MCF 10A (cell line): ENCODE measurements at regions not wholly inside any gene's neighbourhood (a gene's known extent, or its start where the extent isn't known, plus 50 kb on each side); places are given as distances from the start of the nearest gene placed in this dataset.

Experiments used
- BruUV-seq: library from RNA; stranded (reverse); fragments of 400-500 nt; replicated peaks from 2 replicates; lab custom pipeline; 2021; lab: Mats Ljungman, UMichigan
- CTCF ChIA-PET: fragments of 300-600 bp; sonication (Branson Sonifier 250); formaldehyde crosslinking; extraction: SDS; loops from one replicate; lab custom pipeline; 2021; ENCODE audit warnings: antibody characterized with exemption, inconsistent platforms; lab: Yijun Ruan, JAX
- POLR2A ChIA-PET: fragments of 300-600, 350-650 bp; sonication (Branson Sonifier 250); formaldehyde crosslinking; extraction: SDS; loops from one replicate; lab custom pipeline; 2020; ENCODE audit warnings: antibody characterized with exemption, inconsistent platforms; lab: Yijun Ruan, JAX
- DNase-seq: peaks from one replicate; pipeline ENCODE4 v3.0.0-alpha.2; 2018; ENCODE audit not compliant: unreplicated experiment
- H3K27ac Mint-ChIP-seq: one replicate; pipeline ENCODE4 v1.8.0; 2022; ENCODE audit warnings: mild to moderate bottlenecking, low read depth, mixed read lengths; ENCODE audit not compliant: unreplicated experiment
- H3K27me3 Mint-ChIP-seq: one replicate; pipeline ENCODE4 v1.8.0; 2022; ENCODE audit warnings: mixed read lengths; ENCODE audit not compliant: insufficient read depth, unreplicated experiment
- H3K36me3 Mint-ChIP-seq: one replicate; pipeline ENCODE4 v1.8.0; 2022; ENCODE audit warnings: mild to moderate bottlenecking, moderate library complexity, mixed read lengths; ENCODE audit not compliant: insufficient read depth, unreplicated experiment
- H3K4me1 Mint-ChIP-seq: one replicate; pipeline ENCODE4 v1.8.0; 2022; ENCODE audit warnings: mixed read lengths; ENCODE audit not compliant: insufficient read depth, unreplicated experiment
- H3K4me3 Mint-ChIP-seq: one replicate; pipeline ENCODE4 v1.8.0; 2022; ENCODE audit warnings: mild to moderate bottlenecking, moderate library complexity, mixed read lengths; ENCODE audit not compliant: unreplicated experiment
- H3K9me3 Mint-ChIP-seq: one replicate; pipeline ENCODE4 v1.8.0; 2022; ENCODE audit warnings: mixed read lengths; ENCODE audit not compliant: unreplicated experiment
- CTCF ChIP-seq: fragments of 200-600 bp; IDR thresholded peaks from one replicate; pipeline ENCODE4 v1.8.0; 2022; ENCODE audit warnings: antibody characterized with exemption, mild to moderate bottlenecking; ENCODE audit not compliant: unreplicated experiment
- intact Hi-C: fragments of 100-400 bp; cut with micrococcal nuclease; formaldehyde crosslinking; loops from 2 replicates; pipeline ENCODE4 v1.14.1; 2022

DNA sequence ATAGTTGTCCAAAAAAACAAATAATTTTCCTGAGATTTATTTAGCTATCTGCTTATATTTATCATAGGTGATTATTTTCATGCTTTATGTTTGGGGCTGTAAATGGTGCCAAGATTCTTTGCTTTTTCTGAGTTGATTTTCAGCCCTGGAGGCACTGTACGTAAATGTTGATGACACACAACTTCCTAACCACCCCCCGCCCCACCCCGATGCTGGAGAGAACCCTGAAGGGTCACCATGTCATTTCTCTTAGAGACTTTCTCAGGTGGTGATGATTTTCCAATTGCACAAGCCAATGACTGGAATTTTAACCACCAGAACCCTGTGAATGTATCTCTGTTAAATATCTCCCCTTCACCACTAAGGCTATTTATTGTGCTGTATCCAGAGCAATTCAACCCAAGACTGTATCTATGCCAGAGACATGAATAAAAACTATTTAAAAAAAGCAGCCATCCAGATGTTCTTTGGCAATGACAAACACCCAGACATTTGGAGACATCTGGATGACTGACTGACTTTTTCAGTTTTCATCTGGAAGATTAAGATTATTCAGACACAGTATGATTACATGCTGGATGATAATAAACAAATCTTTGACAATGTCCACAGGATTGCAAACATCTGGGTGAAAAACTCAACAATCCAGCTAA, 346.0 kb downstream of the LMX1A start:
- H3K4me1 Mint-ChIP-seq, result no peaks in the 10 kb centered on the region
- no peaks in the 10 kb centered on the region for H3K27me3 Mint-ChIP-seq
- no peak for TF ChIP-seq CTCF
- no peaks in the 10 kb centered on the region for H3K9me3 Mint-ChIP-seq
- H3K36me3 Mint-ChIP-seq, result no peaks in the 10 kb centered on the region
- ChIA-PET POLR2A (no interaction called here), CTCF (no interaction called here)
- H3K4me3 Mint-ChIP-seq, result no peak overlapping the region
- intact Hi-C loops, result no loop called here
- no TSS peak for BruUV-seq
- peak; percentile 16 for DNase-seq
- H3K27ac Mint-ChIP-seq, result no peak overlapping the region

DNA sequence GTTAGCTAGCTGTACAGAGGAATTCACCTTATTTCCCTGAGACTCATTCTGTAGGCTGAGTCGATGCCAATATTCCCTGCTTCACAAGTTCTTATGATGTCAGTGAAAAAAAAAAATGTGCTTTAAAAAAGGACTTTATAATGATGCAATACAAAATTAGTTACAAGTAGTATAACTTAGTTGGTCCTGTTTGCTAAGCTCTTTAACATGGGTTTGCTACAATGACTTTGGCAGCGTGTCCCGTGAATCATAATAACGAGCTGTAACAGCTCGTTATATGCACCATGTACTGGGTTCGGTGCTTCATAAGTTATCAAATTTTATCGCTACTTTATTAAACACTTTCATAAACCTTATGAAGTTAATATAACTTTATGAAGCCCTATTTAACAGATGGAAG, 349.7 kb downstream of the LMX1A start:
- BruUV-seq, result no TSS peak
- Mint-ChIP-seq H3K4me3 (no peak overlapping the region), H3K27me3 (peaks cover 16% of the 10 kb centered on the region), H3K27ac (no peak overlapping the region), H3K36me3 (no peaks in the 10 kb centered on the region), H3K9me3 (no peaks in the 10 kb centered on the region), H3K4me1 (no peaks in the 10 kb centered on the region)
- POLR2A ChIA-PET, result interaction anchor here (0.7 kb wide), 1 partner anchor 31 kb away, joined by 4 read pairs; no protein-coding TSS in a partner anchor
- no peak for TF ChIP-seq CTCF
- intact Hi-C loops, result no loop called here
- CTCF ChIA-PET, result no interaction called here
- no peak for DNase-seq

DNA sequence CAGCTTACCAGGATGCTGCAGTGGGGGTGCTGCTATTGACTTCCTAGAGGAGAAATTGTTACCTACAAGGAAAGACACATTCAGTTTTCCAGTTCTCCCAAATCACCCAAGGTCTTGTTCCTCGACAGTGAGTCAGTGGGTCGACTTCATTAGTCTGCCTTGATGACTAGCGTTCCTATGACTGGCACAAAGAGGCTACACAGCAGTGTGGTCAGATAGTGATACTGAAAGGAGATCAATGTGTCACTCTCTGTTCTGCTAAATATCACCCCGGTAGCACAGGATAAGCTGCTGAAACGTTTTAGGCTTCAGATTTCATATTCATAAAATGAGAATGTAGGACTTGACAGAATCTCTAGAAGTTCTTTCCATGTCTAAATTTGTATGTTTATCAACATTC, 357.4 kb downstream of the LMX1A start:
- CTCF ChIA-PET, result no interaction called here
- POLR2A ChIA-PET, result no interaction called here
- Mint-ChIP-seq H3K4me3 (no peak overlapping the region), H3K9me3 (peaks cover 7% of the 10 kb centered on the region), H3K27ac (no peak overlapping the region), H3K36me3 (no peaks in the 10 kb centered on the region), H3K27me3 (peaks cover 49% of the 10 kb centered on the region), H3K4me1 (no peaks in the 10 kb centered on the region)
- BruUV-seq, result no TSS peak
- DNase-seq, result no peak
- intact Hi-C loops, result no loop called here
- TF ChIP-seq CTCF, result no peak

DNA sequence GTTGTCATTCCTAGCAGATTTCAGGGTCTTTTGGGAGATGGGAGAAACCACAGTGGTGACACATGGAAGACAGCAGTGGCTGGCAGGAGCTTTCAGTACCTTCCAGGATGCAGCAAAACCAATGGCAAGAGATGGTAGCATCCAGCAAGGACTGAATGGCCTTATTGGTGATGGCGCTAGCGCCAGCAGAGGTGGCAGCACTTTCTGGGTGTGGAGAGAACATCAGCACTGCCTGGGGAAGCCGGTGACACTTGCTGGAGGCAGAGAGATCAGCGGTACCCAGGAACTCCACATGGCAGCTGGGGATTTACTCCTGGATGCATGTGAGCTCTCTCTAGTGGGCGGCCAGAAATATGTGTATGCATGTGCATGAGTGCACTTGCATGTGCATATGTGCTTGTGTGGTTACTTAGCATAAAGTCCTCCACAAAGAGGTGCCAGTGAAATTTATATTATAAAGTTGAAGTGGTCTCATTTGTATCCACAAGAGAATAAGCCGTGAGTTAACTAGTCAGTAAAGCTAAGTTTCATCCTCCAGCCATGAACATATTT, 364.7 kb downstream of the LMX1A start:
- TF ChIP-seq CTCF, result no peak
- no peaks in the 10 kb centered on the region for H3K36me3 Mint-ChIP-seq

More for the DNA sequence above, 364.7 kb downstream of the LMX1A start:
- no peak for DNase-seq
- Mint-ChIP-seq H3K27me3 (peaks cover 31% of the 10 kb centered on the region), H3K9me3 (peaks cover 4% of the 10 kb centered on the region), H3K4me1 (no peaks in the 10 kb centered on the region), H3K4me3 (no peak overlapping the region), H3K27ac (no peak overlapping the region)
- intact Hi-C loops, result no loop called here
- ChIA-PET CTCF (interaction anchor here (0.5 to 1.0 kb wide), 4 partner anchors 10 to 82 kb away, joined by 3 read pairs; no protein-coding TSS in a partner anchor), POLR2A (no interaction called here)
- BruUV-seq, result no TSS peak
